ENCODE measurements at regions not wholly inside any gene's neighbourhood (a gene's known extent, or its start where the extent isn't known, plus 50 kb on each side); places are given as distances from the start of the nearest gene placed in this dataset.

GRCh38 chr20:41877911-41878310 lies 259.7 kb upstream of the CHD6 start:
- FAIRE-seq: no peak

GRCh38 chr20:41874658-41875057 lies 256.5 kb upstream of the CHD6 start:
- no peak for TF ChIP-seq POLR2AphosphoS5 (IDR thresholded peaks at IDR 0.05; ENCODE audit: low read depth, low read length)
- DNase-seq (ENCODE audit: insufficient read length) (no peak), FAIRE-seq (no peak)

More at GRCh38 chr20:41877911-41878310, 259.7 kb upstream of the CHD6 start:
- DNase-seq (ENCODE audit: insufficient read length): no peak
- no peak for TF ChIP-seq TAF1 (IDR thresholded peaks at IDR 0.05; ENCODE audit: borderline replicate concordance, low read depth, low read length)
- TF ChIP-seq POLR2A (IDR thresholded peaks at IDR 0.05; ENCODE audit: low read depth, low read length): no peak
- TF ChIP-seq POLR2AphosphoS5 (IDR thresholded peaks at IDR 0.05; ENCODE audit: low read depth, low read length): no peak

GRCh38 chr20:41872930-41873329 lies 254.8 kb upstream of the CHD6 start:
- DNase-seq (ENCODE audit: insufficient read length) (no peak), FAIRE-seq (no peak)
- TF ChIP-seq POLR2A (IDR thresholded peaks at IDR 0.05; ENCODE audit: low read depth, low read length) (no peak), TAF1 (IDR thresholded peaks at IDR 0.05; ENCODE audit: borderline replicate concordance, low read depth, low read length) (no peak), POLR2AphosphoS5 (IDR thresholded peaks at IDR 0.05; ENCODE audit: low read depth, low read length) (no peak)

- TF ChIP-seq TAF1 (IDR thresholded peaks at IDR 0.05; ENCODE audit: borderline replicate concordance, low read depth, low read length) (no peak), POLR2AphosphoS5 (IDR thresholded peaks at IDR 0.05; ENCODE audit: low read depth, low read length) (no peak), POLR2A (IDR thresholded peaks at IDR 0.05; ENCODE audit: low read depth, low read length) (no peak)
- no peak for FAIRE-seq
- DNase-seq (ENCODE audit: insufficient read length): no peak
These were observed 252.8 kb upstream of the CHD6 start for GRCh38 chr20:41870869-41871462.

GRCh38 chr20:41869261-41869660 lies 251.1 kb upstream of the CHD6 start:
- TF ChIP-seq TAF1 (IDR thresholded peaks at IDR 0.05; ENCODE audit: borderline replicate concordance, low read depth, low read length) (no peak), POLR2A (IDR thresholded peaks at IDR 0.05; ENCODE audit: low read depth, low read length) (no peak), POLR2AphosphoS5 (IDR thresholded peaks at IDR 0.05; ENCODE audit: low read depth, low read length) (no peak)
- FAIRE-seq (no peak), DNase-seq (ENCODE audit: insufficient read length) (no peak)

GRCh38 chr20:41865938-41866337 lies 247.8 kb upstream of the CHD6 start:
- no peak for FAIRE-seq
- TF ChIP-seq POLR2A (IDR thresholded peaks at IDR 0.05; ENCODE audit: low read depth, low read length): no peak
- no peak for TF ChIP-seq TAF1 (IDR thresholded peaks at IDR 0.05; ENCODE audit: borderline replicate concordance, low read depth, low read length)
- no peak for TF ChIP-seq POLR2AphosphoS5 (IDR thresholded peaks at IDR 0.05; ENCODE audit: low read depth, low read length)
- DNase-seq (ENCODE audit: insufficient read length): no peak

- TF ChIP-seq POLR2AphosphoS5 (IDR thresholded peaks at IDR 0.05; ENCODE audit: low read depth, low read length): no peak
- TF ChIP-seq TAF1 (IDR thresholded peaks at IDR 0.05; ENCODE audit: borderline replicate concordance, low read depth, low read length): no peak
- TF ChIP-seq POLR2A (IDR thresholded peaks at IDR 0.05; ENCODE audit: low read depth, low read length): no peak
- FAIRE-seq (no peak), DNase-seq (ENCODE audit: insufficient read length) (no peak)
These were observed 244.3 kb upstream of the CHD6 start for GRCh38 chr20:41862476-41862875.

- FAIRE-seq (no peak), DNase-seq (ENCODE audit: insufficient read length) (no peak)
- TF ChIP-seq TAF1 (IDR thresholded peaks at IDR 0.05; ENCODE audit: borderline replicate concordance, low read depth, low read length): no peak
- TF ChIP-seq POLR2AphosphoS5 (IDR thresholded peaks at IDR 0.05; ENCODE audit: low read depth, low read length): no peak
- no peak for TF ChIP-seq POLR2A (IDR thresholded peaks at IDR 0.05; ENCODE audit: low read depth, low read length)
These were observed 243.7 kb upstream of the CHD6 start for GRCh38 chr20:41861772-41862422.

- FAIRE-seq: no peak
- DNase-seq (ENCODE audit: insufficient read length): no peak
- TF ChIP-seq POLR2A (IDR thresholded peaks at IDR 0.05; ENCODE audit: low read depth, low read length): no peak
- no peak for TF ChIP-seq TAF1 (IDR thresholded peaks at IDR 0.05; ENCODE audit: borderline replicate concordance, low read depth, low read length)
- TF ChIP-seq POLR2AphosphoS5 (IDR thresholded peaks at IDR 0.05; ENCODE audit: low read depth, low read length): no peak
These were observed 236.6 kb upstream of the CHD6 start for GRCh38 chr20:41854765-41855164.

GRCh38 chr20:41853806-41854205 lies 235.6 kb upstream of the CHD6 start:
- no peak for FAIRE-seq
- no peak for TF ChIP-seq POLR2A (IDR thresholded peaks at IDR 0.05; ENCODE audit: low read depth, low read length)
- TF ChIP-seq TAF1 (IDR thresholded peaks at IDR 0.05; ENCODE audit: borderline replicate concordance, low read depth, low read length): no peak
- no peak for TF ChIP-seq POLR2AphosphoS5 (IDR thresholded peaks at IDR 0.05; ENCODE audit: low read depth, low read length)
- DNase-seq (ENCODE audit: insufficient read length): no peak

GRCh38 chr20:41848180-41848579 lies 230.0 kb upstream of the CHD6 start:
- TF ChIP-seq POLR2A (IDR thresholded peaks at IDR 0.05; ENCODE audit: low read depth, low read length): no peak
- no peak for TF ChIP-seq TAF1 (IDR thresholded peaks at IDR 0.05; ENCODE audit: borderline replicate concordance, low read depth, low read length)
- TF ChIP-seq POLR2AphosphoS5 (IDR thresholded peaks at IDR 0.05; ENCODE audit: low read depth, low read length): no peak
- DNase-seq (ENCODE audit: insufficient read length) (no peak), FAIRE-seq (no peak)

GRCh38 chr20:41837669-41838224 lies 219.6 kb upstream of the CHD6 start:
- no peak for DNase-seq (ENCODE audit: insufficient read length)
- no peak for TF ChIP-seq POLR2A (IDR thresholded peaks at IDR 0.05; ENCODE audit: low read depth, low read length)
- no peak for TF ChIP-seq POLR2AphosphoS5 (IDR thresholded peaks at IDR 0.05; ENCODE audit: low read depth, low read length)
- TF ChIP-seq TAF1 (IDR thresholded peaks at IDR 0.05; ENCODE audit: borderline replicate concordance, low read depth, low read length): no peak
- no peak for FAIRE-seq
